ENCODE measurements at regions not wholly inside any gene's neighbourhood (a gene's known extent, or its start where the extent isn't known, plus 50 kb on each side); places are given as distances from the start of the nearest gene placed in this dataset.

GRCh38 chrX:69051901-69052300 lies 113.4 kb downstream of the PJA1 start:
- Mint-ChIP-seq H3K9me3 (ENCODE audit: unreplicated experiment) (no peaks in the 10 kb centered on the region), H3K27ac (ENCODE audit: unreplicated experiment) (no peak overlapping the region), H3K4me3 (ENCODE audit: unreplicated experiment) (no peak overlapping the region), H3K36me3 (ENCODE audit: unreplicated experiment) (no peaks in the 10 kb centered on the region), H3K27me3 (ENCODE audit: unreplicated experiment) (no peaks in the 10 kb centered on the region), H3K4me1 (ENCODE audit: low read depth, unreplicated experiment) (no peaks in the 10 kb centered on the region)
- no peak for DNase-seq
- TF ChIP-seq CTCF (IDR thresholded peaks at IDR 0.05; ENCODE audit: partially characterized antibody, unreplicated experiment), result no peak

GRCh38 chrX:69050051-69050765 lies 115.0 kb downstream of the PJA1 start:
- TF ChIP-seq CTCF (IDR thresholded peaks at IDR 0.05; ENCODE audit: partially characterized antibody, unreplicated experiment), result no peak
- no peaks in the 10 kb centered on the region for H3K36me3 Mint-ChIP-seq (ENCODE audit: unreplicated experiment)

GRCh38 chrX:69046996-69047490 lies 118.2 kb downstream of the PJA1 start:
- Mint-ChIP-seq H3K4me1 (ENCODE audit: low read depth, unreplicated experiment) (no peaks in the 10 kb centered on the region), H3K4me3 (ENCODE audit: unreplicated experiment) (no peak overlapping the region), H3K36me3 (ENCODE audit: unreplicated experiment) (no peaks in the 10 kb centered on the region), H3K9me3 (ENCODE audit: unreplicated experiment) (no peaks in the 10 kb centered on the region), H3K27ac (ENCODE audit: unreplicated experiment) (no peak overlapping the region), H3K27me3 (ENCODE audit: unreplicated experiment) (no peaks in the 10 kb centered on the region)
- no peak for DNase-seq
- TF ChIP-seq CTCF (IDR thresholded peaks at IDR 0.05; ENCODE audit: partially characterized antibody, unreplicated experiment), result no peak

More at GRCh38 chrX:69050051-69050765, 115.0 kb downstream of the PJA1 start:
- Mint-ChIP-seq H3K9me3 (ENCODE audit: unreplicated experiment) (no peaks in the 10 kb centered on the region), H3K27me3 (ENCODE audit: unreplicated experiment) (no peaks in the 10 kb centered on the region), H3K27ac (ENCODE audit: unreplicated experiment) (no peak overlapping the region), H3K4me3 (ENCODE audit: unreplicated experiment) (no peak overlapping the region), H3K4me1 (ENCODE audit: low read depth, unreplicated experiment) (no peaks in the 10 kb centered on the region)
- no peak for DNase-seq

- no peaks in the 10 kb centered on the region for H3K36me3 Mint-ChIP-seq (ENCODE audit: unreplicated experiment)
- TF ChIP-seq CTCF (IDR thresholded peaks at IDR 0.05; ENCODE audit: partially characterized antibody, unreplicated experiment), result no peak
- DNase-seq, result no peak
- H3K4me1 Mint-ChIP-seq (ENCODE audit: low read depth, unreplicated experiment), result no peaks in the 10 kb centered on the region
- H3K4me3 Mint-ChIP-seq (ENCODE audit: unreplicated experiment), result no peak overlapping the region
- no peaks in the 10 kb centered on the region for H3K9me3 Mint-ChIP-seq (ENCODE audit: unreplicated experiment)
- no peaks in the 10 kb centered on the region for H3K27me3 Mint-ChIP-seq (ENCODE audit: unreplicated experiment)
- no peak overlapping the region for H3K27ac Mint-ChIP-seq (ENCODE audit: unreplicated experiment)
Observed at GRCh38 chrX:69045616-69046345, 119.5 kb downstream of the PJA1 start.

GRCh38 chrX:69038816-69039215 lies 126.4 kb downstream of the PJA1 start:
- no peak for DNase-seq
- Mint-ChIP-seq H3K36me3 (ENCODE audit: unreplicated experiment) (peaks cover 5% of the 10 kb centered on the region), H3K27me3 (ENCODE audit: unreplicated experiment) (peaks cover 4% of the 10 kb centered on the region), H3K4me1 (ENCODE audit: low read depth, unreplicated experiment) (no peaks in the 10 kb centered on the region), H3K9me3 (ENCODE audit: unreplicated experiment) (no peaks in the 10 kb centered on the region), H3K27ac (ENCODE audit: unreplicated experiment) (no peak overlapping the region), H3K4me3 (ENCODE audit: unreplicated experiment) (no peak overlapping the region)
- TF ChIP-seq CTCF (IDR thresholded peaks at IDR 0.05; ENCODE audit: partially characterized antibody, unreplicated experiment), result no peak
